CD14-positive monocyte (primary cell): ENCODE measurements at regions not wholly inside any gene's neighbourhood (a gene's known extent, or its start where the extent isn't known, plus 50 kb on each side); places are given as distances from the start of the nearest gene placed in this dataset.

Experiments
- DNase-seq, 3 donors: peaks; one replicate each; pipeline ENCODE4 v3.0.0-alpha.2; 2011 to 2022
- H2AFZ ChIP-seq: 2 replicates; pipeline ENCODE4 v1.6.0; 2012; ENCODE audit warnings: mild to moderate bottlenecking, low read depth, low read length, inconsistent platforms; ENCODE audit not compliant: insufficient read depth, poor library complexity, severe bottlenecking
- H3K27ac ChIP-seq, 2 donors: 1 replicate in 1 of 2; 2 replicates in 1 of 2; pipeline ENCODE4 v1.5.1; 2012 to 2013; ENCODE audit warnings: low read length in 2 of 2, control low read depth in 1 of 2, inconsistent platforms in 1 of 2, low read depth in 1 of 2, mild to moderate bottlenecking in 1 of 2
- H3K27me3 ChIP-seq, 2 donors: one replicate each; pipeline versions ENCODE4 v1.6.0 to v1.6.1; 2011 to 2013; ENCODE audit warnings: low read length in 2 of 2; ENCODE audit not compliant: control insufficient read depth in 2 of 2, insufficient read depth in 2 of 2
- H3K36me3 ChIP-seq, 2 donors: replicated peaks in 1 of 2; 1 replicate in 1 of 2; 2 replicates in 1 of 2; pipeline versions ENCODE4 v1.5.1 to v1.6.1; 2012 to 2013; ENCODE audit warnings: low read length in 2 of 2, control low read depth in 1 of 2, inconsistent platforms in 1 of 2, mild to moderate bottlenecking in 1 of 2; ENCODE audit not compliant: insufficient read depth in 2 of 2, control insufficient read depth in 1 of 2
- H3K4me1 ChIP-seq, 2 donors: 1 replicate in 1 of 2; 2 replicates in 1 of 2; pipeline versions ENCODE4 v1.5.1 to v1.6.1; 2012 to 2013; ENCODE audit warnings: low read length in 2 of 2, control low read depth in 1 of 2, inconsistent platforms in 1 of 2, mild to moderate bottlenecking in 1 of 2, moderate library complexity in 1 of 2; ENCODE audit not compliant: insufficient read depth in 2 of 2, control insufficient read depth in 1 of 2
- H3K4me2 ChIP-seq: replicated peaks from 2 replicates; pipeline ENCODE3; 2012; ENCODE audit warnings: low read length, moderate library complexity, mild to moderate bottlenecking; ENCODE audit not compliant: poor library complexity, severe bottlenecking; ENCODE audit errors: extremely low read depth
- H3K4me3 ChIP-seq, 3 experiments: fragments of 200-600 bp in 1 of 3; sonication (generic) in 1 of 3; replicated peaks in 1 of 3; 1 replicate in 2 of 3; 2 replicates in 1 of 3; pipeline ENCODE4 v1.5.1; 2011 to 2013; ENCODE audit warnings: low read length in 3 of 3, mild to moderate bottlenecking in 3 of 3, control low read depth in 2 of 3, low read depth in 2 of 3, inconsistent platforms in 1 of 3, moderate library complexity in 1 of 3
- H3K79me2 ChIP-seq: 2 replicates; pipeline ENCODE4 v1.6.0; 2012; ENCODE audit warnings: mild to moderate bottlenecking, control low read depth, inconsistent platforms, low read length, moderate library complexity; ENCODE audit not compliant: insufficient read depth
- H3K9ac ChIP-seq: 2 replicates; pipeline ENCODE4 v1.6.0; 2017; ENCODE audit warnings: low read length, mild to moderate bottlenecking; ENCODE audit not compliant: insufficient read depth, poor library complexity, severe bottlenecking
- H3K9me3 ChIP-seq, 2 donors: replicated peaks in 1 of 2; 1 replicate in 1 of 2; 2 replicates in 1 of 2; pipeline versions ENCODE4 v1.5.1 to v1.6.1; 2012 to 2013; ENCODE audit warnings: low read length in 2 of 2, control low read depth in 1 of 2; ENCODE audit not compliant: control insufficient read depth in 1 of 2, insufficient read depth in 1 of 2
- H4K20me1 ChIP-seq: 2 replicates; pipeline ENCODE4 v1.6.0; 2012; ENCODE audit warnings: mild to moderate bottlenecking, low read length, control low read depth, moderate library complexity; ENCODE audit not compliant: insufficient read depth
- H3K27ac Mint-ChIP-seq, 7 donors: one replicate each; pipeline ENCODE4 v1.8.0; 2020; ENCODE audit warnings: mild to moderate bottlenecking in 7 of 7, mixed read lengths in 7 of 7, moderate library complexity in 6 of 7, inconsistent platforms in 2 of 7
- H3K27me3 Mint-ChIP-seq, 3 donors: one replicate each; pipeline ENCODE4 v1.8.0; 2021 to 2022; ENCODE audit warnings: low read depth in 3 of 3, mild to moderate bottlenecking in 3 of 3, mixed read lengths in 3 of 3, moderate library complexity in 3 of 3, inconsistent platforms in 1 of 3
- H3K36me3 Mint-ChIP-seq, 2 donors: one replicate each; pipeline ENCODE4 v1.8.0; 2020; ENCODE audit warnings: mixed read lengths in 2 of 2, inconsistent platforms in 1 of 2, mild to moderate bottlenecking in 1 of 2
- H3K4me1 Mint-ChIP-seq: one replicate; pipeline ENCODE4 v1.8.0; 2020; ENCODE audit warnings: mild to moderate bottlenecking, mixed read lengths
- H3K4me3 Mint-ChIP-seq, 2 donors: one replicate each; pipeline ENCODE4 v1.8.0; 2020; ENCODE audit warnings: mild to moderate bottlenecking in 2 of 2, mixed read lengths in 2 of 2, moderate library complexity in 1 of 2
- H3K9me3 Mint-ChIP-seq, 7 donors: one replicate each; pipeline ENCODE4 v1.8.0; 2020 to 2022; ENCODE audit warnings: mixed read lengths in 7 of 7, mild to moderate bottlenecking in 6 of 7, moderate library complexity in 6 of 7, inconsistent platforms in 2 of 7
- WGBS: methylation state at CpG from one replicate; pipeline ENCODE4 v1.1.5; 2013; ENCODE audit warnings: missing lambda C conversion rate; ENCODE audit not compliant: insufficient coverage; 5-methylcytosine and 5-hydroxymethylcytosine counted together
- intact Hi-C, 2 donors: fragments of 100-400 bp; cut with micrococcal nuclease; formaldehyde crosslinking; loops; one replicate each; pipeline versions ENCODE4 v1.15.0 to v1.15.1; 2023
- TF ChIP-seq, protein P1 (sequence below): fragments of 200-600 bp; IDR thresholded peaks from one replicate; pipeline ENCODE4 v1.8.0; 2022; ENCODE audit warnings: antibody characterized with exemption, mild to moderate bottlenecking

DNA sequence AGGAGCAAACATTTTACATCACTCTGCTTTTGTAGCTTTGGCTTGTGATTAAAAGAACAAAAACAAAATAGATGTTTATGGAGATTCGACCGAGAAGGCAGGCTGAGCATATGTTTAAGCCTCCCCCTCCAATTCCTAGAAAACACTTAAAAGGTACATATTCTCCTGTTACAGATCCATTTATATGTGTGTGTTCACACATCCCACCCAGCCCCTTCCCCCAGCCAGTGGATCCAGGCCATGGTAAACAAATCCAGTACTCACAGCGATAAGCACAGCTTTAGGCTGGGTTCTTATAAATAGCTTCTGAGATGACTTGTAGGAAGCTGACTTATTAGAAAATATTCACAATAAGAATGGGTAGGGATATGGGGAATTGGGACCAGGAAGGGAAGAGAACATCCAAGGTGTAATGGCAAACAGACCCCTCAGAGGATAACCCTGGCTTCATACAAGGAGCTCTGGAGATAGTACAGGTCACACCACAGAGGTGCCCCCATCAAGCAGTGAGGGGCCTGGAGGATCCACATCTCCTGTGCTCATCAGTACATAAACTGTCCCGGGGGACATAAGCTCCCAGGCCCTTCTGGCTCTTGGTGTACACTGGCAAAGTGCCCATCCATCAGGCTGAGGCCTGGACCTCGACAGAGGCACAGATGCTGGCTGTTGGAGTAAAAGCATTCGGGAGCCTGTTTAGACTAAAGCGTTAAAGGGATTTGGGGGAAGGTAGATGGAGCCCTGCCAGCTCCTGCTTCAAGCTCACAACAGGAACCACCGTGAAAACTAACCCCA is 70.0 kb upstream of the UBE2E1 start:
- Mint-ChIP-seq H3K27ac (peak overlapping the region in 1 of 7 donors; percentile 21), H3K9me3 (no peaks in the 10 kb centered on the region), H3K27me3 (peaks cover 0 to 4% (median 3%) of the 10 kb centered on the region in 3 donors), H3K4me3 (no peak overlapping the region), H3K4me1 (peaks cover 16% of the 10 kb centered on the region), H3K36me3 (no peaks in the 10 kb centered on the region)
- Histone ChIP-seq H2AFZ (no peak overlapping the region), H3K79me2 (no peaks in the 10 kb centered on the region), H3K9ac (no peak overlapping the region), H4K20me1 (no peaks in the 10 kb centered on the region), H3K27ac (no peak overlapping the region), H3K27me3 (no peaks in the 10 kb centered on the region), H3K9me3 (no peaks in the 10 kb centered on the region), H3K4me1 (peaks cover 14 to 18% of the 10 kb centered on the region in 2 donors), H3K4me3 (no peak overlapping the region), H3K4me2 (no peak overlapping the region), H3K36me3 (no peaks in the 10 kb centered on the region)
- DNase-seq: no peak
- 80% methylated on average over 1 of the region's 8 CpGs for WGBS
- TF ChIP-seq, protein P1, sequence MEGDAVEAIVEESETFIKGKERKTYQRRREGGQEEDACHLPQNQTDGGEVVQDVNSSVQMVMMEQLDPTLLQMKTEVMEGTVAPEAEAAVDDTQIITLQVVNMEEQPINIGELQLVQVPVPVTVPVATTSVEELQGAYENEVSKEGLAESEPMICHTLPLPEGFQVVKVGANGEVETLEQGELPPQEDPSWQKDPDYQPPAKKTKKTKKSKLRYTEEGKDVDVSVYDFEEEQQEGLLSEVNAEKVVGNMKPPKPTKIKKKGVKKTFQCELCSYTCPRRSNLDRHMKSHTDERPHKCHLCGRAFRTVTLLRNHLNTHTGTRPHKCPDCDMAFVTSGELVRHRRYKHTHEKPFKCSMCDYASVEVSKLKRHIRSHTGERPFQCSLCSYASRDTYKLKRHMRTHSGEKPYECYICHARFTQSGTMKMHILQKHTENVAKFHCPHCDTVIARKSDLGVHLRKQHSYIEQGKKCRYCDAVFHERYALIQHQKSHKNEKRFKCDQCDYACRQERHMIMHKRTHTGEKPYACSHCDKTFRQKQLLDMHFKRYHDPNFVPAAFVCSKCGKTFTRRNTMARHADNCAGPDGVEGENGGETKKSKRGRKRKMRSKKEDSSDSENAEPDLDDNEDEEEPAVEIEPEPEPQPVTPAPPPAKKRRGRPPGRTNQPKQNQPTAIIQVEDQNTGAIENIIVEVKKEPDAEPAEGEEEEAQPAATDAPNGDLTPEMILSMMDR: no peak
- intact Hi-C loops: no loop called here

DNA sequence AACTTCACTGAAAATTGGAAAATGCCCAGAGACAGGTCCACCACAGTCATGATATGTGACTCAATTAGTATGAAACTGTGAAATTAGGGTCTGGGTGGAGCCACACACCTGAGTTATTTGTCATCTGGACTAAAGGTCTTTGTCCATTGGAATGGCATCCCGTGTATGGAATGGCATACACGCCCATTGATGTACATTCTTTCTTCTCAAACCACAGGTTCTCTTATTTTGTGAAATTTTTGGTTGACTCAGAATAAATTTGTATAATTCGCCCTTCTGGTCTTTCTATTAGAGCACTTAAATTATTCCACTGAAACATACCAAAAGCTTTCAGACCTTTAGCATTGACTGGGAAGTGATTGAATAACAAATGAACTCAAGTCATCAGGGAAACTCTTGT is 66.8 kb upstream of the UBE2E1 start:
- Mint-ChIP-seq H3K36me3 (no peaks in the 10 kb centered on the region), H3K4me1 (peaks cover 22% of the 10 kb centered on the region), H3K27ac (peak overlapping the region in 3 of 7 donors; percentile 50 to 86 (median 62)), H3K27me3 (peaks cover 0 to 6% (median 4%) of the 10 kb centered on the region in 3 donors), H3K9me3 (no peaks in the 10 kb centered on the region), H3K4me3 (no peak overlapping the region)
- no peaks in the 10 kb centered on the region for H3K27me3 ChIP-seq
- H3K9me3 ChIP-seq: no peaks in the 10 kb centered on the region
- intact Hi-C loops: no loop called here
- H3K36me3 ChIP-seq: no peaks in the 10 kb centered on the region
- no peaks in the 10 kb centered on the region for H4K20me1 ChIP-seq
- H2AFZ ChIP-seq: no peak overlapping the region
- TF ChIP-seq, protein P1: no peak
- no peak overlapping the region for H3K4me2 ChIP-seq
- H3K79me2 ChIP-seq: no peaks in the 10 kb centered on the region
- no peak for DNase-seq
- peaks cover 19 to 26% of the 10 kb centered on the region in 2 donors for H3K4me1 ChIP-seq
- H3K27ac ChIP-seq: no peak overlapping the region
- no peak overlapping the region for H3K9ac ChIP-seq
- no CpG with 5 or more reads among the region's 3 CpGs for WGBS
- no peak overlapping the region for H3K4me3 ChIP-seq
